ENCODE measurements at regions not wholly inside any gene's neighbourhood (a gene's known extent, or its start where the extent isn't known, plus 50 kb on each side); places are given as distances from the start of the nearest gene placed in this dataset.
A peak's percentile ranks its signal among the peaks of the same experiment; 100 is the strongest.

- Histone ChIP-seq H3K27me3 (ENCODE audit: control insufficient read depth, insufficient read depth, low read length) (no peaks in the 10 kb centered on the region), H3K9me3 (ENCODE audit: control insufficient read depth, insufficient read depth, low read length) (no peaks in the 10 kb centered on the region), H3K9ac (ENCODE audit: low read depth, low read length) (no peak overlapping the region), H3K4ac (ENCODE audit: low read depth, low read length) (peak overlapping the region; percentile 70), H3K36me3 (ENCODE audit: control insufficient read depth, insufficient read depth, low read length) (no peaks in the 10 kb centered on the region), H3K4me1 (ENCODE audit: control insufficient read depth, insufficient read depth, low read length) (peaks cover 15% of the 10 kb centered on the region), H3K4me3 (ENCODE audit: insufficient read depth, low read depth, low read length) (no peak overlapping the region), H3K23ac (ENCODE audit: low read depth, low read length) (peak overlapping the region; percentile 75; the same call in 1 of the 2 replicates), H3K56ac (ENCODE audit: extremely low read depth, insufficient read depth, low read length) (no peak overlapping the region; the same call in 1 of the 2 replicates), H3K9me1 (ENCODE audit: insufficient read depth, low read length) (peaks cover 12% of the 10 kb centered on the region), H4K5ac (ENCODE audit: low read depth, low read length) (no peak overlapping the region), H3K14ac (replicated peaks; ENCODE audit: low read depth, low read length) (peak overlapping the region; percentile 21; the same call in 1 of the 2 replicates), H2BK120ac (ENCODE audit: low read depth, low read length) (peak overlapping the region; percentile 47; the same call in 1 of the 2 replicates), H2BK5ac (ENCODE audit: low read depth, low read length, poor library complexity, severe bottlenecking) (no peak overlapping the region), H3K4me2 (ENCODE audit: low read depth, low read length) (no peak overlapping the region), H4K91ac (ENCODE audit: insufficient read depth, low read depth, low read length) (no peak overlapping the region; the same call in 1 of the 2 replicates), H2AK9ac (replicated peaks; ENCODE audit: low read depth, low read length, poor library complexity) (no peak overlapping the region), H2AFZ (replicated peaks; ENCODE audit: low read length, poor library complexity) (no peak overlapping the region), H3K27ac (ENCODE audit: insufficient read depth, low read length) (no peak overlapping the region), H2BK20ac (ENCODE audit: low read depth, low read length) (peak overlapping the region; percentile 58; the same call in 1 of the 2 replicates), H2AK5ac (ENCODE audit: low read depth, low read length) (peak overlapping the region; percentile 48), H4K8ac (ENCODE audit: low read depth in 2 of 2, low read length in 2 of 2) (no peak overlapping the region), H2BK15ac (ENCODE audit: low read depth, low read length) (peak overlapping the region; percentile 78; the same call in 2 of the 3 replicates), H3K18ac (ENCODE audit: low read depth, low read length) (no peak overlapping the region), H4K20me1 (ENCODE audit: insufficient read depth, low read length) (no peaks in the 10 kb centered on the region), H3K79me1 (ENCODE audit: low read depth in 1 of 2, low read length in 2 of 2) (peaks cover 0 to 10% of the 10 kb centered on the region in 2 experiments; a peak in 1 of 4 replicates)
- WGBS, 2 experiments (ENCODE audit: extremely low coverage in 2 of 2, insufficient read length in 1 of 2): 90% methylated on average over 2 of the region's 8 CpGs; no CpG with 5 or more reads in 1 of the 2 experiments
- in situ Hi-C loops (cut with MboI; ENCODE audit: low sequenced_read_pairs): loop anchor here (25.0 kb wide), 1 partner anchor 198 kb away; no protein-coding TSS in a partner anchor
- intact Hi-C loops (cut with micrococcal nuclease): no loop called here
- no peak for ATAC-seq (ENCODE audit: low read depth)
- BruUV-seq (replicated peaks): no TSS peak
- ChIA-PET CTCF (interaction anchor here (1.2 kb wide), 1 partner anchor 265 kb away, joined by 3 read pairs; no protein-coding TSS in a partner anchor), POLR2A (ENCODE audit: unreplicated experiment) (no interaction called here)
- no peak for DNase-seq
- dilution Hi-C loops (cut with HindIII; ENCODE audit: low sequenced_read_pairs, unreplicated experiment): no loop called here
- TF ChIP-seq RCOR1 (IDR thresholded peaks at IDR 0.05; ENCODE audit: insufficient replicate concordance, low read length) (no peak), CEBPB (IDR thresholded peaks at IDR 0.05; ENCODE audit: low read depth, low read length) (peak; percentile 28; the same call in 1 of the 2 replicates)
Measured at GRCh38 chr4:186934841-186935443, 211.3 kb upstream of the FAT1 start.
